ENCODE measurements at regions not wholly inside any gene's neighbourhood (a gene's known extent, or its start where the extent isn't known, plus 50 kb on each side); places are given as distances from the start of the nearest gene placed in this dataset.

DNA sequence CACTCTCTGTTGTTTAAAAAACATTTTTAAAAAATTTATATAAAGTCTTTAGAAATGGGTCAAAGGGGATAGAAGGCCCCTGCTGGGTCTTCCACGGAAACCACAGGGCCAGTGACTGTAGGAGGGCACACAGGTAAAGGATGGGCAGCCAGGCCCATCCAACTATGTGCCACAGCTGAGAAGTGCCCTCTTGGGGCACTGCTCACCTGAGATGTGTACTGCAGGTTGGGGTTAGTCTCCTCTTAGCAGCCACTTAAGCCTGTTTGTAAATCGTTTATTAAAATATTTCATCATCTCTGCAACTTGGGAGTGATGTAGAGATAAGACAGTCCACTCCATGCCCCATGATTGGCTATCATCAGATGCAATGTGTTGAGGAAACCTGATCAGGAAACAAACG is 222.4 kb downstream of the DIRAS2 start:
- intact Hi-C loops (cut with DNase I, micrococcal nuclease) = no loop called here
- H3K9me3 ChIP-seq (ENCODE audit: control insufficient read depth in 1 of 2, insufficient read depth in 1 of 2, low read length in 2 of 2) = no peaks in the 10 kb centered on the region
- no peaks in the 10 kb centered on the region for H3K36me3 ChIP-seq (ENCODE audit: insufficient read depth, low read length)
- Mint-ChIP-seq H3K36me3 (ENCODE audit: low read depth) (no peaks in the 10 kb centered on the region), H3K4me3 (no peak overlapping the region), H3K27me3 (peaks cover 6% of the 10 kb centered on the region), H3K27ac (no peak overlapping the region), H3K4me1 (ENCODE audit: low read depth) (no peaks in the 10 kb centered on the region), H3K9me3 (no peaks in the 10 kb centered on the region)
- ChIA-PET CTCF (no interaction called here), POLR2A (no interaction called here)
- H3K27me3 ChIP-seq (ENCODE audit: control insufficient read depth in 1 of 2, insufficient read depth in 2 of 2, low read length in 2 of 2) = peaks cover 0 to 8% of the 10 kb centered on the region in 2 experiments
- no peak for DNase-seq
- no peak overlapping the region for H3K4me3 ChIP-seq (ENCODE audit: low read length)
- H3K4me1 ChIP-seq (ENCODE audit: insufficient read depth, low read length) = no peaks in the 10 kb centered on the region
- TF ChIP-seq, protein P1, sequence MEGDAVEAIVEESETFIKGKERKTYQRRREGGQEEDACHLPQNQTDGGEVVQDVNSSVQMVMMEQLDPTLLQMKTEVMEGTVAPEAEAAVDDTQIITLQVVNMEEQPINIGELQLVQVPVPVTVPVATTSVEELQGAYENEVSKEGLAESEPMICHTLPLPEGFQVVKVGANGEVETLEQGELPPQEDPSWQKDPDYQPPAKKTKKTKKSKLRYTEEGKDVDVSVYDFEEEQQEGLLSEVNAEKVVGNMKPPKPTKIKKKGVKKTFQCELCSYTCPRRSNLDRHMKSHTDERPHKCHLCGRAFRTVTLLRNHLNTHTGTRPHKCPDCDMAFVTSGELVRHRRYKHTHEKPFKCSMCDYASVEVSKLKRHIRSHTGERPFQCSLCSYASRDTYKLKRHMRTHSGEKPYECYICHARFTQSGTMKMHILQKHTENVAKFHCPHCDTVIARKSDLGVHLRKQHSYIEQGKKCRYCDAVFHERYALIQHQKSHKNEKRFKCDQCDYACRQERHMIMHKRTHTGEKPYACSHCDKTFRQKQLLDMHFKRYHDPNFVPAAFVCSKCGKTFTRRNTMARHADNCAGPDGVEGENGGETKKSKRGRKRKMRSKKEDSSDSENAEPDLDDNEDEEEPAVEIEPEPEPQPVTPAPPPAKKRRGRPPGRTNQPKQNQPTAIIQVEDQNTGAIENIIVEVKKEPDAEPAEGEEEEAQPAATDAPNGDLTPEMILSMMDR (IDR thresholded peaks at IDR 0.05) = no peak
- no peak for ATAC-seq (ENCODE audit: poor library complexity)
- H3K27ac ChIP-seq (ENCODE audit: low read depth in 1 of 2, low read length in 2 of 2) = no peak overlapping the region

DNA sequence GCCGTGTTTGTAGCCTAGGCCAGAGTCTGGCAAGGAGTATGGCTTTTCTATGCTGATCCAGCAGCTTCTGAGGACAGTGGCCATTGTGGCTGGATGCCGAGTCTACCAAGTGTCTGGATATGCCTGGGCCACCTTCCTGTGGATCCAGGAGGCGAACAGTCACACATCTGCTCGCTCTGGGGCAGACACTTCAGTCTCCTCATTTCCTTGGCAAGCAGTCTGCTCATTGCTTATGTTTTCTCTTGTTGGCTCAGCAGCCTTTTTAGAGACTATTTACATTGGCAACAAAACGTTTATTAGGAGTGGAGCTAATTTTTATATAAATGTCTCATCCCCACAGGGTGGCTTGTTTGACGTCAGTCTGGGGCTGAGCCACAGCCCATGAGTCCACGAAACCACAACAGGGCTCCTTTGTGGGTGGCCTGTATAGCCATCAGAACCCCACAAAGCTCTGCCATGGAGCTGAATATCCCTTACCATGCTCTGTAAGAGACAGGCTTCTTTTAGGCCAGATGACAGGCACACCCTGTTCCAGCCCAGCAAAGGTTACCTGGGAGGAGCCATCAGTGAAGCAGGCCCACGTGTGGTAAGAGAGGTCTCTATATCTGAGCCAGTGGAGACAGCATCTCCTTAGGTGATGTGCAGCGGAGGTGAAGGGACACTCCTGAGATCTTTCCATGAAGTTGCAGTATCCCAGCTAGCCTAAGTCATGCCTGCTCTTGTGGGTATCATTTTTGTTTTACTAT is 221.7 kb downstream of the DIRAS2 start:
- H3K36me3 Mint-ChIP-seq (ENCODE audit: low read depth) = no peaks in the 10 kb centered on the region
- H3K4me1 Mint-ChIP-seq (ENCODE audit: low read depth) = no peaks in the 10 kb centered on the region
- intact Hi-C loops (cut with DNase I, micrococcal nuclease) = no loop called here
- no peak for ATAC-seq (ENCODE audit: poor library complexity)
- DNase-seq = no peak
- Histone ChIP-seq H3K4me3 (ENCODE audit: low read length) (no peak overlapping the region), H3K27ac (ENCODE audit: low read depth in 1 of 2, low read length in 2 of 2) (no peak overlapping the region), H3K36me3 (ENCODE audit: insufficient read depth, low read length) (no peaks in the 10 kb centered on the region), H3K27me3 (ENCODE audit: control insufficient read depth in 1 of 2, insufficient read depth in 2 of 2, low read length in 2 of 2) (peaks cover 0 to 8% of the 10 kb centered on the region in 2 experiments), H3K9me3 (ENCODE audit: control insufficient read depth in 1 of 2, insufficient read depth in 1 of 2, low read length in 2 of 2) (no peaks in the 10 kb centered on the region), H3K4me1 (ENCODE audit: insufficient read depth, low read length) (no peaks in the 10 kb centered on the region)
- no peak overlapping the region for H3K27ac Mint-ChIP-seq
- no peaks in the 10 kb centered on the region for H3K9me3 Mint-ChIP-seq
- H3K27me3 Mint-ChIP-seq = peaks cover 11% of the 10 kb centered on the region
- ChIA-PET CTCF (no interaction called here), POLR2A (no interaction called here)
- TF ChIP-seq, protein P1 (IDR thresholded peaks at IDR 0.05) = no peak
- H3K4me3 Mint-ChIP-seq = no peak overlapping the region

DNA sequence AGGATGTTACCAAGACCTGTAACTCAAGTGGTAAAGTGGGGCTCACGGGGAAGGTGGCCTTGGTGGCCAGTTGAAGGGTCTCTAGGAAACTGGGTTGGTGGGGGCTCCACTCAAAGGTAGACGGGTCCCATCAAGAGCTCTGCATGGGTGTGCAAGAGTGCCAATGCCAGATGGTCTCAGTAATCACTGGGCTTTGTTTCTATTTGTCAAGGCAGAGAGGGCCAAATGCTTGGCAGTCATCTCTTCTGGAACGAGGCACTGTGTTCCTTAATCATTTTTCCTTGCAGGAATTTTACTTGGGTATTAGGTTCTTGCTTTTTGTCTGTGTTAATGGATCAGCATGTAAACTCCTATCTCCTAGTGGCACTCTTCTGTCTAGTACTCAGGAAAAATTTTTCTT is 220.8 kb downstream of the DIRAS2 start:
- CTCF ChIA-PET = no interaction called here

More for the DNA sequence above, 220.8 kb downstream of the DIRAS2 start:
- peaks cover 0 to 8% of the 10 kb centered on the region in 2 experiments for H3K27me3 ChIP-seq (ENCODE audit: control insufficient read depth in 1 of 2, insufficient read depth in 2 of 2, low read length in 2 of 2)
- Mint-ChIP-seq H3K36me3 (ENCODE audit: low read depth) (no peaks in the 10 kb centered on the region), H3K27me3 (peaks cover 11% of the 10 kb centered on the region), H3K4me3 (no peak overlapping the region), H3K4me1 (ENCODE audit: low read depth) (no peaks in the 10 kb centered on the region), H3K27ac (no peak overlapping the region), H3K9me3 (no peaks in the 10 kb centered on the region)
- no peaks in the 10 kb centered on the region for H3K9me3 ChIP-seq (ENCODE audit: control insufficient read depth in 1 of 2, insufficient read depth in 1 of 2, low read length in 2 of 2)
- H3K36me3 ChIP-seq (ENCODE audit: insufficient read depth, low read length) = no peaks in the 10 kb centered on the region
- ATAC-seq (ENCODE audit: poor library complexity) (no peak), DNase-seq (no peak)
- POLR2A ChIA-PET = no interaction called here
- no peaks in the 10 kb centered on the region for H3K4me1 ChIP-seq (ENCODE audit: insufficient read depth, low read length)
- H3K27ac ChIP-seq (ENCODE audit: low read depth in 1 of 2, low read length in 2 of 2) = no peak overlapping the region
- H3K4me3 ChIP-seq (ENCODE audit: low read length) = no peak overlapping the region
- TF ChIP-seq, protein P1 (IDR thresholded peaks at IDR 0.05) = no peak
- intact Hi-C loops (cut with DNase I, micrococcal nuclease) = no loop called here

All from CD4-positive, alpha-beta T cell (primary cell).